GM18519 (cell line): ENCODE measurements at regions not wholly inside any gene's neighbourhood (a gene's known extent, or its start where the extent isn't known, plus 50 kb on each side); places are given as distances from the start of the nearest gene placed in this dataset.
A peak's percentile ranks its signal among the peaks of the same experiment; 100 is the strongest.

Experiments
- ATAC-seq: cut with Tn5 transposase; IDR thresholded peaks from one replicate; pipeline ENCODE4 v1.9.1; 2021; ENCODE audit warnings: mild to moderate bottlenecking, moderate library complexity; ENCODE audit not compliant: unreplicated experiment, low FRiP score

DNA sequence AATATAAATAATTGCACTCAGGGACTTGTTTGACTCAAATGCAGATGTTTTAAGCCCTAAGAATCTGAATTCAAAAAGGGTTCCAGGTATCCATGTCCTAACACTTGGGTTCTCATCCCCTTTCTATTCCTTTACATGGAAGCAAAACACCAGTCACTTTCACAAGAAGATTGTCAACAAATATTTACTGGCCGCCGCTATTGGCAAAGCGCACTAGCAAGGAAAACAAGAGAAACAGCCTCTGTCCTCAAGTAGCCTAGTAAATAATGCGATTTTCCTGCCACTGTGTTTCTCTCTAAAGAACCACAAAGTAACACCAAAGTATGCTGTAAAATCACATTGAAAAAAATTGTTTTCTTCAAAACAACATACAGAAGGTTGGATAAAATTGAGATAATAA, 66.7 kb upstream of the EZH2 start:
- no peak for ATAC-seq

DNA sequence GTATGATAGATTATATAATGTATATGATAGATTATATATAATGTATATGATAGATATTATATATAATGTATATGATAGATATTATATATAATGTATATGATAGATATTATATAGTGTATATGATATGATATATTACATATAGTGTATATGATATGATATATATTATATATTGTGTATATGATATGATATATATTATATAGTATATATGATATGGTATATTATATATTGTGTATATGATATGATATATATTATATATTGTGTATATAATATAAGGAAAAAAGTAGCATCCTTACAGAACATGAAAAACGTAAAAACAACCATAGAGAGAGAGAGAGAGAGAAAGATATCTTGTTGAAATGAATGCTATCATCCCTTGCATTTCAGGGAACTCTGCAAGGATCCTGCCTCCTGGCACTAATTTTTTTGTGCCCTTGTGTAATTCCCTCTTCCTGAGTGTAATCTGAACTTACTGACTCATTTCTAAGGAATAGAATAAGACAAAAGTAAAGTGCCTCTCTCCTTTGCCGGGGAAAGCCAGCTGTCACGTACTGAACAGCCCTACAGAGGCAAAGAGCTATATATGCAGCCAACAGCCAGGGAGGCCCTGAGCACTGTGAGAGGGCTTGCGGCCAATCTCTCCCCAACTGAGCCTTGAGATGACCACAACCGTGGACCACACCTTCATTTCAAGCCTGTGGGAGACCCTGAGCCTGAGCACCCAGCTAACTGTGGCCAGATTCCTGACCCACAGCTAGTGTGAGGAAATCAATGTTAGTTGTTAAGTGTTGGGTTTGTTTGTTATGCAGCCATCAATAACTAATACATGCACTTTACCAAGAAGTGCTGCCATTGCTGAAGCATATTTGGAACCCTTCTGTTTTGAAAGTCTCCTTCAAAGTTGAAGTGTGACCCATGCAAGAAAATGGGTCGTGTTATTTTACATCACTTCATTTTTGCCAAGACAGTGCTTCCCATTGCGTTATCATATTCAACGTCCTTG, 61.1 kb upstream of the EZH2 start:
- ATAC-seq: no peak

DNA sequence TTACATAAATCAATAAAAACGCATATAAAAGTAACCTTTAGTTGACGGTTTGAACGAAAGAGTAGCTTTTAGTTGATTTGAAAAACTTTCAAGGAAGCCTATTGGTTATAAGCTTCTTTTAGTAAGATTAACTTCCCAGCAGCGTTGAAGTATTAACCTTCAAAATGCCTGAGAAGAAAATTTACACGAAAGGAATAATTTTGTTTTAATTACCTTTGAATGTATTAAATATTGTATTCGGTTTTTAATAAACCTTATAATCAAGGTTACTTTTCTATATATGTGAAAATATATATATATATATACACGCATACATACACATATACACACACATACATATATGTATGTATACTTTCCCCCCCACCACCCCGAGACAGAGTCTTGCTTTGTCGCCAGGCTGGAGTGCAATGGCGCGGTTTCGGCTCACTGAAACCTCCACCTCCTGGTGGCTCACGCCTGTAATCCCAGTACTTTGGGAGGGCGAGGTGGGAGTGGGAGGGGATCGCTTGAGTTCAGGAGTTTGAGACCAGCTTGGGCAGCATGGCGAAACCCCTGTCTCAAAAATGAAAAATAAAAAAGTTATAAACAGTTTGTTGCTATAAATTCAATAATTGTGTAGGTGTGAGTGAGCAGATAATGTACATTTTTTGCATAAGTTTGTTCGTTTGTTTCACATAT, 57.6 kb upstream of the EZH2 start:
- ATAC-seq: no peak

DNA sequence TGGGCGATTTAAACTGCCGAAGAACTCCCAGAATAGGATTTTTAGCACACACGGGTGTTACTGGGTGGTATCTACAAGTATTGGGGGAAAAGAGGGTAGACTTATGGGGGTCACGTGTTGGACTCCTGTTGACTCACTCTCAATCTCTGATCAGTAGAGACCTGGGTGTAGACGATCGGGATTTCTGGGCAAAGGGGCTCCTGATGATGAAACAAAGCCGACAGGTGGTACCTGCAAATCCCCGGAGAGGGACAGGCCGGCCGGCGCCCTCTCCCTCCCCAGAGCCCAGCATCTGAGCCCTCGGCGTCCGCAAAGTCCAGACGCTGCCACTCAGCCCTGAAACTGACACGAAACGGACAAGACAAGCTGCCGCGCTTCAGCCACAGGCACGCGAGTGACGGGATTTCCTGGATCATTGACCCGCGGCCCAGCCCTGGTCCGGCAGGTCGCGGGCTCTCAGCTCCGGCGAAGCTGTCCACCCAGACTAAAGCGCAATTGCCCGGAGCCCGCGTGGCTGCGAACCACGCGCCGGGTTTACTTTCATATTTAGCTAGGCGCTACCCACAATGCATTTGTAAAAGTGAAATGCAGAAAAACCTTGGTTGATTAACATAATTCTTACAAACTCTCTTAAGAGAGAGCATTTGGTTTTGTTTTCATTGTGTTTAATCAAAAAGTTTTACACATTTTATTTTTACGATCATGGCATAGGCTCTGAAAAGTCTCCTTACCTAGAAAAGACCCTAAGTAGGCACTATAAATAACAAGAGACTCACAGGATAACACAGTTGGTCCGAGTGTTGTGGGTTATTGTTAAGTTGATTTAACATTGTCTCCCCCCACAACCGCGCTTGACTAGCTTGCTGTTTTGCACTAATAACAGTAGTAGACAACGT, 56.9 kb upstream of the EZH2 start:
- peak; percentile 43 for ATAC-seq

DNA sequence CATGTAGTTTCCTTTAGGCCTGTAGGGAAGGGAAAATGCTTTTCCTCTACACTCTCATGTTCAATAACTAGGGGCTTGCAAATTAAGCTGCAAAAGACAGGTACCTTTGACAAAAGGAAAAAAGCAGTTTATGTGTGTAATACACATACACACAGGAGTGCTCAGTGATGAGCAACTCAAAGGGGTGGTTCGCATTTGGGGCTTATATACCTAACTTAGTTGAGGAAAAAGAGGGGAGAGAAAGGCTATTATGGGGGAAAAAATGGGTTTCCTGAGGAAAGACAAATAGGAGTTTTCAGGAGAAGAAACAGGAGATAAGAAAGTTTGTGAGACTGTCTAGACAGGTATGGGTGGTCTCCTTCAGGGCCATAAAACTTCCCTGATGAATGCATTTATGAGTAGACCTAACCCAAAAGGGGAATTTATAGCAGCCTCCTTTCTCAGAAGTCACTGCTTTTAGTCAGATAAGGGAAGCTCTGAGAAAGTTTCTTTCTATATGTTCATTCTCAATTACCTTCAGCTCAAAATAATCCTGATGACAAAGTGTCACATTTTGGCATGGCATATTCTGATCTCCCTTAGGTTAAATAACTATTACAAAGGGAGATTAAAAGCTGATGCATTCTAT, 55.2 kb upstream of the EZH2 start:
- peak; percentile 38 for ATAC-seq

DNA sequence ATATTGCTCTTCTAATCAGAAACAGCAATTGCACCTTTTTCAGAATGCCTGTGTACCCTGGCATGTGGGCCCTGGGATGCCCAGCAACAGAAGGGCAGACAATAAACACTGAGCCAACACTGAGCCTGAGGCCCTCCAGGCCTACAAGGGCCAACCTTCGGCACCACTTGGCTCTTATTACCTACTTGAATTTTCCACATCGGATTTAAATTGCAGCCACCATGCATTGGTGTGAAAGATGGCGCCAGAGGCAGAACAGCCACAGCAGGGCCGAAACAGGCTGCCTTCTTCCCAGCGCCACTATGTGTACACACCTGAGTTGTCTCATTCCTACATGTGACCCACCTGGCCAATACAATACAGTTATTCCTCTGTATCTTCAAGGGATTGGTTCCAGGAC, 51.4 kb upstream of the EZH2 start:
- ATAC-seq: no peak
